ENCODE measurements at regions not wholly inside any gene's neighbourhood (a gene's known extent, or its start where the extent isn't known, plus 50 kb on each side); places are given as distances from the start of the nearest gene placed in this dataset.

DNA sequence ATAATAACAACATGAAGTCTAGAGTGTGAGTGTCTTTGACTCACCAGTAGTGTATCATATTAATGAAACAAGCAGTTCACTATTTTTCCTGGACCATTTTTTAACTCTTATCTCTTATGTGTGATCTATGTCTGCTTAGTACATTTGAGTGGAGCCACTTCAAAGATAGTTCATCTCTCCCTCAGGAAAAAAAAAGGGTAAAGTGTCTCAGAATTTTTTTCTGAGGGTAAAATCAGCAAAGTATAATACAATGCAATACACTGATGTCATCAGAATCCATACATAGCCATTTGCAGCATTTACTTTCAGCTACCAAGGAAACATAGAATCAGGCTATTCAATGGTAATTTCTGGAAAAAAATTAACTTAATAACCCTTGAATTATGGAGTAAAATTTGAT, 706.7 kb downstream of the DNAJB9 start:
- Mint-ChIP-seq H3K27ac (no peak overlapping the region), H3K36me3 (ENCODE audit: low read depth) (no peaks in the 10 kb centered on the region), H3K4me3 (no peak overlapping the region), H3K9me3 (ENCODE audit: low read depth) (no peaks in the 10 kb centered on the region), H3K27me3 (no peaks in the 10 kb centered on the region), H3K4me1 (no peaks in the 10 kb centered on the region)
- intact Hi-C loops (cut with DNase I, micrococcal nuclease), result no loop called here
- DNase-seq (no peak), ATAC-seq (no peak)
- CTCF ChIA-PET, result no interaction called here
- POLR2A ChIA-PET, result no interaction called here

GRCh38 chr7:109282726-109283125, 713.1 kb downstream of the DNAJB9 start:
- CTCF ChIA-PET, result no interaction called here
- H3K4me1 Mint-ChIP-seq, result no peaks in the 10 kb centered on the region
- no peak overlapping the region for H3K27ac Mint-ChIP-seq
- H3K4me3 Mint-ChIP-seq, result no peak overlapping the region
- peaks cover 4% of the 10 kb centered on the region for H3K9me3 Mint-ChIP-seq (ENCODE audit: low read depth)
- no peaks in the 10 kb centered on the region for H3K36me3 Mint-ChIP-seq (ENCODE audit: low read depth)
- intact Hi-C loops (cut with DNase I, micrococcal nuclease), result no loop called here
- no peaks in the 10 kb centered on the region for H3K27me3 Mint-ChIP-seq
- ATAC-seq (no peak), DNase-seq (no peak)
- POLR2A ChIA-PET, result no interaction called here

DNA sequence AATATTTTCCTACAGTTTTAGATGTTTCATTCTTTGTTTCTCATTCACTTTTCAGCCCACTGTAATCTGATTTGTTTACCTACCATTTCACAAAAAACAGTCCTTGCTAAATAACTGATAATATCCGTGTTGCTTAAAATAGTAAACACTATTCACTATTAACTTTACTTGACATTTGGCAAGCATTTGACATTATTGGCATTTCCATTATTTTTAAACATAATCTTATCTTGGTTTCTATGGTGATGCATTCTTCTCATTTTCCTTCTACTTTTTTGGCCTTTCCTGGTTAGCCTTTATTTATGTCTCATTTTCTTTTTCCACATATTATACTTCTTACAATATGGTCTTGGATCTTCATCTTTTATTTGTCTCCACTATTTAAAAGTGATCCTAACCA, 715.3 kb downstream of the DNAJB9 start:
- H3K36me3 Mint-ChIP-seq (ENCODE audit: low read depth), result no peaks in the 10 kb centered on the region
- no peak for DNase-seq
- CTCF ChIA-PET, result no interaction called here
- H3K4me1 Mint-ChIP-seq, result no peaks in the 10 kb centered on the region
- H3K27me3 Mint-ChIP-seq, result no peaks in the 10 kb centered on the region
- H3K9me3 Mint-ChIP-seq (ENCODE audit: low read depth), result peaks cover 4% of the 10 kb centered on the region
- intact Hi-C loops (cut with DNase I, micrococcal nuclease), result loop anchor here in 1 of 2 experiments (2.0 kb wide), 1 partner anchor 20 kb away; no protein-coding TSS in a partner anchor
- no peak for ATAC-seq
- H3K4me3 Mint-ChIP-seq, result no peak overlapping the region
- H3K27ac Mint-ChIP-seq, result no peak overlapping the region
- POLR2A ChIA-PET, result no interaction called here

DNA sequence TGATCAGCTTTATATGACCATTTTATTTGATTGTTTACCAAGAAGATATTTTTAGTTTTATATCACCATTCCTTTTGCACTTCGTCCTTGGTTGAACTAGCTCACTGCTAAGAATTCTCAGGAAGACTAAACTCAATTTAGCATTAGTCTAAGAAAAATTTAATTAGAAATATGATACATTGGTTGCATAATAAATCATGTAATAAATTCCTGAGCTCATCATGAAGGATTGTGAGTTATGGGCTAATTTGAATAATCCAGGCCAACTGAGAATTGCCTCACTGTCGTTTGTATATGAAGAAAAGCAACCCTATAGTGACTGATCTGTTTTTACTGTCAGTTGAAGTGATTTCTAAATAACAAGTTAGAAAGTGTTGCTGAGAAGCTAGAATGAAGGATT, 725.5 kb downstream of the DNAJB9 start:
- no peaks in the 10 kb centered on the region for H3K4me1 Mint-ChIP-seq
- no peak overlapping the region for H3K27ac Mint-ChIP-seq
- H3K27me3 Mint-ChIP-seq, result no peaks in the 10 kb centered on the region
- H3K9me3 Mint-ChIP-seq (ENCODE audit: low read depth), result no peaks in the 10 kb centered on the region
- ChIA-PET POLR2A (no interaction called here), CTCF (no interaction called here)
- intact Hi-C loops (cut with DNase I, micrococcal nuclease), result no loop called here
- ATAC-seq (no peak), DNase-seq (no peak)
- no peak overlapping the region for H3K4me3 Mint-ChIP-seq
- no peaks in the 10 kb centered on the region for H3K36me3 Mint-ChIP-seq (ENCODE audit: low read depth)

DNA sequence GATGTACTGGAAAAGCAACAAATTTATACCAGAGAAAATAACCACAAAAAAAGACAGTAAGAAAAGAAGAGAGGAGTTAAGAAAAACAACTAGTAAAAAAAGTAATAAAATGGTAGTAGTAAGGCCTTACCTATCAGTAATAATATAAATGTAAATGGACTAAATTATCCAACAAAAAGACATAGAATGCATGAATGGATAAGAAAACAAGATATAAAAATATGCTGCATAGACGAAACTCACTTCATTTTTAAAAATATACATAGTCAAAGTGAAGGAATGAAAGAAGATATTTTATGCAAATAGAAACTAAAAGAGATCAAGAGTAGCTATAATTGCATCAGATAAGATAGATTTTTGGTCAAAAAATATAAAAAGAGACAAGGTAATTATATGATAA, 739.1 kb downstream of the DNAJB9 start:
- DNase-seq (no peak), ATAC-seq (no peak)
- H3K9me3 Mint-ChIP-seq (ENCODE audit: low read depth), result peaks cover 14% of the 10 kb centered on the region
- ChIA-PET POLR2A (no interaction called here), CTCF (no interaction called here)
- no peak overlapping the region for H3K27ac Mint-ChIP-seq
- intact Hi-C loops (cut with DNase I, micrococcal nuclease), result no loop called here
- no peaks in the 10 kb centered on the region for H3K27me3 Mint-ChIP-seq
- no peaks in the 10 kb centered on the region for H3K36me3 Mint-ChIP-seq (ENCODE audit: low read depth)
- H3K4me3 Mint-ChIP-seq, result no peak overlapping the region
- H3K4me1 Mint-ChIP-seq, result no peaks in the 10 kb centered on the region

- intact Hi-C loops (cut with DNase I, micrococcal nuclease), result no loop called here
- H3K9me3 Mint-ChIP-seq (ENCODE audit: low read depth), result peaks cover 12% of the 10 kb centered on the region
- H3K27me3 Mint-ChIP-seq, result no peaks in the 10 kb centered on the region
- ATAC-seq (no peak), DNase-seq (no peak)
- no peaks in the 10 kb centered on the region for H3K36me3 Mint-ChIP-seq (ENCODE audit: low read depth)
- H3K4me3 Mint-ChIP-seq, result no peak overlapping the region
- CTCF ChIA-PET, result no interaction called here
- H3K27ac Mint-ChIP-seq, result no peak overlapping the region
- no peaks in the 10 kb centered on the region for H3K4me1 Mint-ChIP-seq
- POLR2A ChIA-PET, result no interaction called here
Measured at GRCh38 chr7:109309790-109310189, 740.1 kb downstream of the DNAJB9 start.

DNA sequence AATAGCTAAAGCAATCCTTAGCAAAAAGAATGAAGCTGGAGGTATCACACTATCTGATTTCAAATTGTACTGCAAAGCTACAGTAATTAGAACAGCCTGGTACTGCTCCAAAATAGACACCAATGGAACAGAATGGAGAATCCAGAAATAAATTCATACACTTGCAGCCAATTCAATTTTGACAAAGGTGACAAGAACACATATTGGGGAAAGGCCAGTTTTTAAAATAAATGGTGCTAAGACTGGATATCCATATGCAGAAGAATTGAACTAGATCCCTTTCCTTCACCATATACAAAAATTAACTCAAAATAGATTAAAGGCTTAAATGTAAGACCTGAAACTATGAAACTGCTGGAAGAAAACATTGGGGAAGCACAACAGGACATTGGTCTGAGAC, 748.5 kb downstream of the DNAJB9 start:
- intact Hi-C loops (cut with DNase I, micrococcal nuclease), result no loop called here
- no peaks in the 10 kb centered on the region for H3K9me3 Mint-ChIP-seq (ENCODE audit: low read depth)
- H3K27me3 Mint-ChIP-seq, result no peaks in the 10 kb centered on the region
- H3K4me1 Mint-ChIP-seq, result no peaks in the 10 kb centered on the region
- CTCF ChIA-PET, result no interaction called here
- no peak for DNase-seq
- POLR2A ChIA-PET, result no interaction called here
- H3K27ac Mint-ChIP-seq, result no peak overlapping the region
- H3K36me3 Mint-ChIP-seq (ENCODE audit: low read depth), result no peaks in the 10 kb centered on the region
- ATAC-seq, result no peak
- no peak overlapping the region for H3K4me3 Mint-ChIP-seq

- no peaks in the 10 kb centered on the region for H3K27me3 Mint-ChIP-seq
- ChIA-PET POLR2A (no interaction called here), CTCF (no interaction called here)
- H3K4me1 Mint-ChIP-seq, result no peaks in the 10 kb centered on the region
- intact Hi-C loops (cut with DNase I, micrococcal nuclease), result no loop called here
- H3K27ac Mint-ChIP-seq, result no peak overlapping the region
- ATAC-seq, result no peak
- no peaks in the 10 kb centered on the region for H3K9me3 Mint-ChIP-seq (ENCODE audit: low read depth)
- H3K36me3 Mint-ChIP-seq (ENCODE audit: low read depth), result no peaks in the 10 kb centered on the region
- DNase-seq, result no peak
- H3K4me3 Mint-ChIP-seq, result no peak overlapping the region
Measured at GRCh38 chr7:109322833-109323232, 753.2 kb downstream of the DNAJB9 start.

- no peaks in the 10 kb centered on the region for H3K4me1 Mint-ChIP-seq
- ChIA-PET POLR2A (no interaction called here), CTCF (interaction anchor here (1.5 kb wide), 1 partner anchor 8 kb away, joined by 4 read pairs; no protein-coding TSS in a partner anchor)
- H3K27ac Mint-ChIP-seq, result no peak overlapping the region
- peaks cover 14% of the 10 kb centered on the region for H3K9me3 Mint-ChIP-seq (ENCODE audit: low read depth)
- H3K4me3 Mint-ChIP-seq, result no peak overlapping the region
- DNase-seq (no peak), ATAC-seq (no peak)
- intact Hi-C loops (cut with DNase I, micrococcal nuclease), result no loop called here
- no peaks in the 10 kb centered on the region for H3K36me3 Mint-ChIP-seq (ENCODE audit: low read depth)
- H3K27me3 Mint-ChIP-seq, result no peaks in the 10 kb centered on the region
Measured at GRCh38 chr7:109331423-109331822, 761.7 kb downstream of the DNAJB9 start.

DNA sequence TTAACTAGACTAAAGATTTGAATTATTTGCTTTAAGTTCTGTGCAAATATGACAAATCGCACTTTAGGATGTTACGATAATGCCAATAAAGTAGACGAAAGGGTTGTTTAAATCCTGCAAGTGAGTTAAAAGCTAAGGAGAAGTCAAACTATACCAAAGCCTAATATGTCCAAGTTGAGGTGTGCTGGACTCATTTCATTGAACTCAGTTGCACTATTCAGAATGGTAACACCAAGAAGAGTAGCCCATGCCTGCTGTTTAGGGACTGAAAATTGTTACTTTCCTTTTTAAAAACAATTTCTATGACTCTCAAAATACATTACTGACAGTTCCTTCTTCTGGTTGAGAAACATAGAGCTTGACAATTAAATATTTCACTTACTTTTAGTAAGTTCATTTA, 766.3 kb downstream of the DNAJB9 start:
- no peak for DNase-seq
- no peak overlapping the region for H3K4me3 Mint-ChIP-seq
- no peak overlapping the region for H3K27ac Mint-ChIP-seq
- peaks cover under 1% of the 10 kb centered on the region for H3K9me3 Mint-ChIP-seq (ENCODE audit: low read depth)
- no peaks in the 10 kb centered on the region for H3K27me3 Mint-ChIP-seq
- ChIA-PET CTCF (no interaction called here), POLR2A (no interaction called here)
- no peaks in the 10 kb centered on the region for H3K36me3 Mint-ChIP-seq (ENCODE audit: low read depth)
- ATAC-seq, result no peak
- H3K4me1 Mint-ChIP-seq, result no peaks in the 10 kb centered on the region
- intact Hi-C loops (cut with DNase I, micrococcal nuclease), result no loop called here

DNA sequence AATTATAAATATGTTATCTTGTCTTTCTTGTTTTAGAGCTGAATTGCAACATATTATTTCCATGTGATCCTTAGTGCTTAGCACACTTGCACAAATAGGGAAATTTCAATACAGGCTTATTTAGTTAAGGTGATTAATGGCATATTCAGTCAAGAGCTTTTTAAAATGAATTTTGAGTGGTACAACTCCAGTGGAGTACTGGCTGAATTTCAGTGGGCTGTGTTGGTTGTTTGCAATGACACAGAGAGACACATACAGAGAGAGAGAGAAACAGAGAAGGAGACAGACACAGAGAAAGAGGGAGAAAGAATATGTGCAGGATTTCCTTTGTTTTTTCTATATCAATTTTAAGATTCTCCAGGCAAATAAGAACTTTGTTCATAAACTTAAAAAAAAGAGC, 766.9 kb downstream of the DNAJB9 start:
- ATAC-seq, result no peak
- Mint-ChIP-seq H3K27ac (no peak overlapping the region), H3K4me3 (no peak overlapping the region), H3K36me3 (ENCODE audit: low read depth) (no peaks in the 10 kb centered on the region), H3K27me3 (no peaks in the 10 kb centered on the region), H3K9me3 (ENCODE audit: low read depth) (no peaks in the 10 kb centered on the region), H3K4me1 (no peaks in the 10 kb centered on the region)
- ChIA-PET POLR2A (no interaction called here), CTCF (no interaction called here)
- intact Hi-C loops (cut with DNase I, micrococcal nuclease), result no loop called here
- DNase-seq, result no peak

DNA sequence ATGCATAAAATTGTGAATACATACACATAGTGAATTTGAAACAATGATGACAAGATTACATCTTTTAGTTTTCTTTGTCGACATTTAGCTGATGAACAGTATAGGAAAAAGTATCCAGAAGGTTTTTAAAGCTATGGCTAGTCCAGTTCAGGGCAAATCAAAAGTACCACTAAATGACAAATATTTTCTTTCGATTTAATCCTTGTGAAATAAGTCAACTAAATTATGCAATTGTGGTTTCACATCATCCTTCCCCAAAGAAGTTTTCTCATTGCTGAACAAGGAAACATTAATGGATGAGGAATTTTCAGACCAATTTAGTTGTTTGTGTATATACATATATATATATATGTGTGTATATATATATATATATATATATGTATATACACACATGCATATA, 774.0 kb downstream of the DNAJB9 start:
- no peak for DNase-seq
- Mint-ChIP-seq H3K27me3 (no peaks in the 10 kb centered on the region), H3K27ac (no peak overlapping the region), H3K9me3 (ENCODE audit: low read depth) (no peaks in the 10 kb centered on the region), H3K4me3 (no peak overlapping the region), H3K4me1 (no peaks in the 10 kb centered on the region), H3K36me3 (ENCODE audit: low read depth) (no peaks in the 10 kb centered on the region)
- ChIA-PET POLR2A (no interaction called here), CTCF (interaction anchor here (0.6 kb wide), 2 partner anchors 773 to 1486 kb away, joined by 3 read pairs; no protein-coding TSS in a partner anchor)
- intact Hi-C loops (cut with DNase I, micrococcal nuclease), result no loop called here
- no peak for ATAC-seq

GRCh38 chr7:109351493-109351892, 781.8 kb downstream of the DNAJB9 start:
- DNase-seq (no peak), ATAC-seq (no peak)
- ChIA-PET POLR2A (no interaction called here), CTCF (no interaction called here)
- no peaks in the 10 kb centered on the region for H3K4me1 Mint-ChIP-seq
- H3K36me3 Mint-ChIP-seq (ENCODE audit: low read depth), result no peaks in the 10 kb centered on the region
- H3K27ac Mint-ChIP-seq, result no peak overlapping the region
- intact Hi-C loops (cut with DNase I, micrococcal nuclease), result no loop called here
- H3K4me3 Mint-ChIP-seq, result no peak overlapping the region
- H3K27me3 Mint-ChIP-seq, result no peaks in the 10 kb centered on the region
- H3K9me3 Mint-ChIP-seq (ENCODE audit: low read depth), result no peaks in the 10 kb centered on the region
